Transverse colon (tissue), 4 donors: ENCODE measurements at regions not wholly inside any gene's neighbourhood (a gene's known extent, or its start where the extent isn't known, plus 50 kb on each side); places are given as distances from the start of the nearest gene placed in this dataset.

ENCODE experiments used
- DNase-seq: peaks from one replicate; pipeline ENCODE4 v3.0.0-alpha.2; 2019
- H3K27ac ChIP-seq, 4 donors: fragments of 200-600 bp; sonication (generic); 2 replicates each; pipeline ENCODE4 v1.5.1; 2016 to 2018; ENCODE audit warnings: inconsistent platforms in 4 of 4
- H3K27me3 ChIP-seq: fragments of 200-600 bp; sonication (generic); 2 replicates; pipeline ENCODE4 v1.5.1; 2017; ENCODE audit warnings: inconsistent platforms
- H3K36me3 ChIP-seq, 4 donors: fragments of 200-600 bp; sonication (generic); 2 replicates each; pipeline ENCODE4 v1.5.1; 2017 to 2019; ENCODE audit warnings: inconsistent platforms in 4 of 4
- H3K4me1 ChIP-seq, 4 donors: fragments of 200-600 bp; sonication (generic); 2 replicates each; pipeline ENCODE4 v1.5.1; 2017 to 2020; ENCODE audit warnings: inconsistent platforms in 4 of 4
- H3K4me3 ChIP-seq, 4 donors: fragments of 200-600 bp; sonication (generic); 1 replicate in 1 of 4; 2 replicates in 3 of 4; pipeline versions ENCODE4 v1.5.1 to v1.6.1; 2017 to 2019; ENCODE audit warnings: inconsistent platforms in 4 of 4
- H3K9me3 ChIP-seq, 2 donors: fragments of 200-600 bp; sonication (generic); 2 replicates each; pipeline ENCODE4 v1.5.1; 2017 to 2019; ENCODE audit warnings: inconsistent platforms in 2 of 2
- EP300 ChIP-seq: sonication (generic); formaldehyde crosslinking; IDR thresholded peaks from one replicate; pipeline ENCODE4 v1.6.1; 2017; ENCODE audit warnings: antibody characterized with exemption, low read depth
- POLR2A ChIP-seq: fragments of 450-650 bp; IDR thresholded peaks from one replicate; pipeline ENCODE4 v1.6.1; 2016; ENCODE audit warnings: antibody characterized with exemption, mild to moderate bottlenecking, moderate library complexity
- POLR2AphosphoS5 ChIP-seq, 3 donors: sonication (generic); formaldehyde crosslinking; IDR thresholded peaks; one replicate each; pipeline ENCODE4 v1.6.1; 2016; ENCODE audit warnings: antibody characterized with exemption in 3 of 3
- WGBS, 2 donors: methylation state at CpG; one replicate each; pipeline ENCODE4 v1.1.5; 2018; ENCODE audit warnings: low coverage in 1 of 2; 5-methylcytosine and 5-hydroxymethylcytosine counted together
- in situ Hi-C, 4 donors: fragments of 200-750 bp; cut with MboI; loops; one replicate each; pipeline versions ENCODE4 v1.15.0 to v1.15.1; 2017; ENCODE audit warnings: low sequenced_read_pairs in 3 of 4, low pct_ligation_motif_present in 1 of 4, low pct_unique_long_range_greater_than_20kb in 1 of 4
- intact Hi-C: fragments of 100-400 bp; cut with DNase I; formaldehyde crosslinking; loops from one replicate; pipeline ENCODE4 v1.15.1; 2023; ENCODE audit warnings: low total_unique reads
- TF ChIP-seq, protein P1 (sequence below), 5 experiments: fragments of 200-600 bp in 3 of 5; fragments of 450-650 bp in 2 of 5; sonication (generic) in 3 of 5; IDR thresholded peaks; 1 replicate in 2 of 5; 2 replicates in 3 of 5; pipeline ENCODE4 v1.5.1; 2016 to 2017; ENCODE audit warnings: antibody characterized with exemption in 5 of 5, inconsistent platforms in 3 of 5, mild to moderate bottlenecking in 2 of 5, moderate library complexity in 1 of 5

DNA sequence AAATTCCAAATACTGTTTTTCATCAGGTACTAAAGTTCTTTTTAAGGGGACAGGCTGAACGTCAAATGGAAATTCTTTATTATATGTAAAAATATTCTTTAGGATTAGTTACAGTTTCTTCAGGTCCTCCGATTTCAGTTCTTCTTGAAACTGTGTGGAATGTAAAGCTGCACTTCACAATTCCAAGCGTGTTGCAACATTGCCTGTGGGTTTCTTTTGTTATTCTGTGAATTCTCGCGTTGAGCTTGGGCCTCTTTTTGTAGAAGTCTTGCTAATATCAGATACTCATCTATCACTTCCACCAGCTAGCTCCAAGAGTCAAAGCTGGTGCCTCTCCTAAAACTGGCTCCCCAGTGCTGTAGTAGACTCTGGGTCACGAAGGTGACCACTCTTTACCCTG lies 642.6 kb downstream of the METTL4 start:
- intact Hi-C loops: no loop called here

GRCh38 chr18:1929720-1930119 lies 641.6 kb downstream of the METTL4 start:
- in situ Hi-C loops (no loop called here), intact Hi-C loops (no loop called here)
- no peak for DNase-seq
- Histone ChIP-seq H3K9me3 (no peaks in the 10 kb centered on the region), H3K27ac (no peak overlapping the region), H3K36me3 (no peaks in the 10 kb centered on the region), H3K4me3 (no peak overlapping the region), H3K27me3 (no peaks in the 10 kb centered on the region), H3K4me1 (no peaks in the 10 kb centered on the region)
- 92% methylated on average over 5 of the region's 5 CpGs; no CpG with 5 or more reads in 1 of the 2 donors for WGBS, 2 donors
- TF ChIP-seq, protein P1, sequence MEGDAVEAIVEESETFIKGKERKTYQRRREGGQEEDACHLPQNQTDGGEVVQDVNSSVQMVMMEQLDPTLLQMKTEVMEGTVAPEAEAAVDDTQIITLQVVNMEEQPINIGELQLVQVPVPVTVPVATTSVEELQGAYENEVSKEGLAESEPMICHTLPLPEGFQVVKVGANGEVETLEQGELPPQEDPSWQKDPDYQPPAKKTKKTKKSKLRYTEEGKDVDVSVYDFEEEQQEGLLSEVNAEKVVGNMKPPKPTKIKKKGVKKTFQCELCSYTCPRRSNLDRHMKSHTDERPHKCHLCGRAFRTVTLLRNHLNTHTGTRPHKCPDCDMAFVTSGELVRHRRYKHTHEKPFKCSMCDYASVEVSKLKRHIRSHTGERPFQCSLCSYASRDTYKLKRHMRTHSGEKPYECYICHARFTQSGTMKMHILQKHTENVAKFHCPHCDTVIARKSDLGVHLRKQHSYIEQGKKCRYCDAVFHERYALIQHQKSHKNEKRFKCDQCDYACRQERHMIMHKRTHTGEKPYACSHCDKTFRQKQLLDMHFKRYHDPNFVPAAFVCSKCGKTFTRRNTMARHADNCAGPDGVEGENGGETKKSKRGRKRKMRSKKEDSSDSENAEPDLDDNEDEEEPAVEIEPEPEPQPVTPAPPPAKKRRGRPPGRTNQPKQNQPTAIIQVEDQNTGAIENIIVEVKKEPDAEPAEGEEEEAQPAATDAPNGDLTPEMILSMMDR (IDR thresholded peaks at IDR 0.05): no peak
- no peak for TF ChIP-seq POLR2A
- TF ChIP-seq EP300: no peak
- TF ChIP-seq POLR2AphosphoS5 (IDR thresholded peaks at IDR 0.05): no peak

More for the DNA sequence above, 642.6 kb downstream of the METTL4 start:
- Histone ChIP-seq H3K27me3 (no peaks in the 10 kb centered on the region), H3K36me3 (no peaks in the 10 kb centered on the region), H3K4me1 (no peaks in the 10 kb centered on the region), H3K4me3 (no peak overlapping the region), H3K9me3 (no peaks in the 10 kb centered on the region), H3K27ac (no peak overlapping the region)
- DNase-seq: no peak
- WGBS, 2 donors: 80 to 85% methylated on average over 1 to 6 of the region's 6 CpGs
- no peak for TF ChIP-seq POLR2A
- no peak for TF ChIP-seq POLR2AphosphoS5 (IDR thresholded peaks at IDR 0.05)
- TF ChIP-seq EP300: no peak
- TF ChIP-seq, protein P1 (IDR thresholded peaks at IDR 0.05): no peak
- in situ Hi-C loops: no loop called here

DNA sequence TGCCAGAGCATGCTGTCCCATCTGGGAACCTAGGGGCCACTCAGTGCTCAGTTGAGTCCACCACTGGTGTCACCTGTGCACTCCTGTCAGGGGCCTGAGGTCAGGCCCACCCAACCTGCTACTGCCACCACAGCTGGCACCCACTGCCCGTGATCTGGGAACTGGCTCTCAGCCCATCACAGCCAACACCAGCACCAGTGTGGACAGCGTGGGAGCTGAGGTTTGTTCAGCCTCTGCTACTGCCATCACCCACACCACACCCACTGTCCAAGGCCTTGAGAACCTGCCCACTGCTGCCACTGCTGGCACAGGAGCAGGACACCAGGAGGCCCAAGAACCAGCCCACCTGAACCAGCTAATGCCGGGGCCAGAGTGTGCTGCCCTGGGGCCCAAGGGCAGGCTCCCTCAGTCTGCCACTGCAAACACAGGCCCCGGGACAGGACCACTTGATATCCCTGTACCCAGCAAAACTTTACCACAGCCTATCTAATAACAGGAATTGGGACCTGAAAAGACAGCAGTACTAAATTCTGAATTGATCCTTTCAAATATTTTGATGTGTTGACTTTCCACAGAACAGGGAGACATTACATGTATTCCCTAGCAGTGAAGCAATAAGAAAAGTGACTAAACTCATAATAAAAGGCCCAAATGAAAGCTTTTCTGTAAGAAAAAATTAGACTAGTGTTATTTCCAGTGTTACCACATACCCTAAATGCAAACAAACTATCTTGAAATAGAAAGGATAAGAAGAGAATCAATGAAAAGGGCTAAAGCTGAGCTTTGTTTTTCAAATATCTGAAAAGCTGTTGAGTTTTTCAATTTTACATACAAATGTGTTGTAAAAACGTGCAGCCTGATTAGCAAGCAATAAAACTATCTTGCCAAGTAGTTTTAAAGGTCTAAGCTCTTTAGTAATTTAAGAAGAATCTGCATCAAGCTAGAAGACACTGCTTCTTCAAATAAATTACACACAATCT lies 640.7 kb downstream of the METTL4 start:
- 11 to 67% methylated on average over 1 to 5 of the region's 5 CpGs for WGBS, 2 donors
- Histone ChIP-seq H3K4me3 (no peak overlapping the region), H3K4me1 (no peaks in the 10 kb centered on the region), H3K27ac (no peak overlapping the region), H3K27me3 (no peaks in the 10 kb centered on the region), H3K9me3 (no peaks in the 10 kb centered on the region), H3K36me3 (no peaks in the 10 kb centered on the region)
- no peak for TF ChIP-seq POLR2AphosphoS5 (IDR thresholded peaks at IDR 0.05)
- no peak for TF ChIP-seq POLR2A
- TF ChIP-seq EP300: no peak
- TF ChIP-seq, protein P1 (IDR thresholded peaks at IDR 0.05): no peak
- intact Hi-C loops: no loop called here
- no peak for DNase-seq
- in situ Hi-C loops: no loop called here

GRCh38 chr18:1952486-1952885 lies 618.8 kb downstream of the METTL4 start:
- in situ Hi-C loops (no loop called here), intact Hi-C loops (no loop called here)
- H3K27me3 ChIP-seq: no peaks in the 10 kb centered on the region
- WGBS, 2 donors: 60 to 73% methylated on average over 3 to 5 of the region's 5 CpGs
- no peaks in the 10 kb centered on the region for H3K4me1 ChIP-seq
- H3K9me3 ChIP-seq: no peaks in the 10 kb centered on the region
- H3K4me3 ChIP-seq: no peak overlapping the region
- no peak overlapping the region for H3K27ac ChIP-seq
- TF ChIP-seq EP300 (no peak), POLR2AphosphoS5 (IDR thresholded peaks at IDR 0.05) (no peak), POLR2A (no peak)
- TF ChIP-seq, protein P1 (IDR thresholded peaks at IDR 0.05): no peak
- no peak for DNase-seq
- no peaks in the 10 kb centered on the region for H3K36me3 ChIP-seq
